ENCODE measurements at regions not wholly inside any gene's neighbourhood (a gene's known extent, or its start where the extent isn't known, plus 50 kb on each side); places are given as distances from the start of the nearest gene placed in this dataset.
"Not testable (repeated sequence)": the region's sequence is repeated elsewhere in the genome, so short reads cannot be mapped to it uniquely, and the experiment has no call there.

GRCh38 chrX:13194291-13195103, 125.4 kb downstream of the ATXN3L start:
- no peak overlapping the region for H3K9ac ChIP-seq (ENCODE audit: low read length)
- no peaks in the 10 kb centered on the region for H4K20me1 ChIP-seq (ENCODE audit: insufficient read depth, low read length)
- no peak for TF ChIP-seq CTCF (IDR thresholded peaks at IDR 0.05; ENCODE audit: low read depth, low read length)
- no peak for TF ChIP-seq EZH2phosphoT487 (IDR thresholded peaks at IDR 0.05; ENCODE audit: low read depth)
- H3K9me3 ChIP-seq (ENCODE audit: insufficient read depth, low read length): no peaks in the 10 kb centered on the region
- peaks cover 11% of the 10 kb centered on the region for H3K4me1 ChIP-seq (ENCODE audit: low read length)
- H3K4me3 ChIP-seq (ENCODE audit: low read length): no peak overlapping the region
- H3K27ac ChIP-seq (ENCODE audit: low read length): no peak overlapping the region
- no peaks in the 10 kb centered on the region for H3K27me3 ChIP-seq (ENCODE audit: low read depth, low read length)
- H3K4me2 ChIP-seq (ENCODE audit: low read length): peak overlapping the region; percentile 37
- H3K79me2 ChIP-seq (ENCODE audit: low read length): no peaks in the 10 kb centered on the region
- no peaks in the 10 kb centered on the region for H3K36me3 ChIP-seq (replicated peaks; ENCODE audit: low read depth, low read length)
- no peak overlapping the region for H2AFZ ChIP-seq (ENCODE audit: low read depth, low read length)

- no peak for TF ChIP-seq EZH2phosphoT487 (IDR thresholded peaks at IDR 0.05; ENCODE audit: low read depth)
- TF ChIP-seq CTCF (IDR thresholded peaks at IDR 0.05; ENCODE audit: low read depth, low read length): no peak
- Histone ChIP-seq H3K36me3 (replicated peaks; ENCODE audit: low read depth, low read length) (no peaks in the 10 kb centered on the region), H3K27ac (ENCODE audit: low read length) (no peak overlapping the region), H3K4me2 (ENCODE audit: low read length) (no peak overlapping the region), H2AFZ (ENCODE audit: low read depth, low read length) (no peak overlapping the region), H4K20me1 (ENCODE audit: insufficient read depth, low read length) (no peaks in the 10 kb centered on the region), H3K9ac (ENCODE audit: low read length) (no peak overlapping the region), H3K4me1 (ENCODE audit: low read length) (peaks cover 11% of the 10 kb centered on the region), H3K9me3 (ENCODE audit: insufficient read depth, low read length) (no peaks in the 10 kb centered on the region), H3K27me3 (ENCODE audit: low read depth, low read length) (no peaks in the 10 kb centered on the region), H3K4me3 (ENCODE audit: low read length) (no peak overlapping the region), H3K79me2 (ENCODE audit: low read length) (no peaks in the 10 kb centered on the region)
Observed at GRCh38 chrX:13190051-13190450, 129.8 kb downstream of the ATXN3L start.

- Histone ChIP-seq H4K20me1 (ENCODE audit: insufficient read depth, low read length) (no peaks in the 10 kb centered on the region), H3K27me3 (ENCODE audit: low read depth, low read length) (no peaks in the 10 kb centered on the region), H3K4me2 (ENCODE audit: low read length) (no peak overlapping the region), H3K4me3 (ENCODE audit: low read length) (no peak overlapping the region), H2AFZ (ENCODE audit: low read depth, low read length) (no peak overlapping the region), H3K27ac (ENCODE audit: low read length) (no peak overlapping the region), H3K36me3 (replicated peaks; ENCODE audit: low read depth, low read length) (no peaks in the 10 kb centered on the region), H3K79me2 (ENCODE audit: low read length) (no peaks in the 10 kb centered on the region), H3K9me3 (ENCODE audit: insufficient read depth, low read length) (no peaks in the 10 kb centered on the region), H3K9ac (ENCODE audit: low read length) (no peak overlapping the region), H3K4me1 (ENCODE audit: low read length) (peaks cover 5% of the 10 kb centered on the region)
- TF ChIP-seq EZH2phosphoT487 (IDR thresholded peaks at IDR 0.05; ENCODE audit: low read depth) (no peak), CTCF (IDR thresholded peaks at IDR 0.05; ENCODE audit: low read depth, low read length) (no peak)
Observed at GRCh38 chrX:13189380-13189779, 130.5 kb downstream of the ATXN3L start.

- Histone ChIP-seq H3K27ac (ENCODE audit: low read length) (no peak overlapping the region), H3K36me3 (replicated peaks; ENCODE audit: low read depth, low read length) (no peaks in the 10 kb centered on the region), H4K20me1 (ENCODE audit: insufficient read depth, low read length) (no peaks in the 10 kb centered on the region), H3K79me2 (ENCODE audit: low read length) (no peaks in the 10 kb centered on the region), H3K4me2 (ENCODE audit: low read length) (no peak overlapping the region), H3K27me3 (ENCODE audit: low read depth, low read length) (no peaks in the 10 kb centered on the region), H3K4me3 (ENCODE audit: low read length) (no peak overlapping the region), H3K9me3 (ENCODE audit: insufficient read depth, low read length) (no peaks in the 10 kb centered on the region), H3K4me1 (ENCODE audit: low read length) (no peaks in the 10 kb centered on the region), H3K9ac (ENCODE audit: low read length) (no peak overlapping the region), H2AFZ (ENCODE audit: low read depth, low read length) (no peak overlapping the region)
- TF ChIP-seq CTCF (IDR thresholded peaks at IDR 0.05; ENCODE audit: low read depth, low read length) (no peak), EZH2phosphoT487 (IDR thresholded peaks at IDR 0.05; ENCODE audit: low read depth) (no peak)
Observed at GRCh38 chrX:13188731-13189309, 131.0 kb downstream of the ATXN3L start.

- H3K4me2 ChIP-seq (ENCODE audit: low read length); H3K4me1 ChIP-seq (ENCODE audit: low read length); H2AFZ ChIP-seq (ENCODE audit: low read depth, low read length): not testable (repeated sequence)
Observed at GRCh38 chrX:13186643-13187042, 133.2 kb downstream of the ATXN3L start.

More at GRCh38 chrX:13186643-13187042, 133.2 kb downstream of the ATXN3L start:
- not testable (repeated sequence) for H3K9me3 ChIP-seq (ENCODE audit: insufficient read depth, low read length); H3K4me3 ChIP-seq (ENCODE audit: low read length); H3K79me2 ChIP-seq (ENCODE audit: low read length); H3K27ac ChIP-seq (ENCODE audit: low read length); H3K9ac ChIP-seq (ENCODE audit: low read length); H3K27me3 ChIP-seq (ENCODE audit: low read depth, low read length); H4K20me1 ChIP-seq (ENCODE audit: insufficient read depth, low read length); H3K36me3 ChIP-seq (replicated peaks; ENCODE audit: low read depth, low read length)
